ENCODE measurements at regions not wholly inside any gene's neighbourhood (a gene's known extent, or its start where the extent isn't known, plus 50 kb on each side); places are given as distances from the start of the nearest gene placed in this dataset.
"Not testable (repeated sequence)": the region's sequence is repeated elsewhere in the genome, so short reads cannot be mapped to it uniquely, and the experiment has no call there.

- no peaks in the 10 kb centered on the region for H3K36me3 ChIP-seq (replicated peaks in 1 of 2; ENCODE audit: control insufficient read depth in 2 of 2, insufficient read depth in 2 of 2, low read length in 2 of 2)
- no peak for DNase-seq (ENCODE audit: low spot score)
Measured at GRCh38 chr9:68629042-68629441, 76.0 kb upstream of the PIP5K1B start.

DNA sequence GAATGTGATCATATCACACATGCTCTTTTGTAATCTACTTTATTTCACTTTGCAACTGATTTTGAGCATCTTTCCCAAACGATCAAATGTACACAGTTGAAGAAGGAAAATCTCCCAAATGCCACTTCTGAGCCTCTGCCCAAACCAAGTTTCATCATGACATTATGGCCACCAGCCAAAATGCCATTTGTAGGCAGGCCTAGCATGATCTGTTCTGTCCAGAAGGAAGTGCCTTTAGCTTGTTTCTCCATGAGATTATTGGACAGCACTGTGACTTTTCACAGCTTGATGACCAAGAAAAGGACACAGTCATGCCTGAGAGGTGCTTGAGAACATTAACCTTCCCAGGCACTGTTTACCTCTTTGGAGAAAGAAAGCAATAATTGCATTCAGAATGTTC is 73.2 kb upstream of the PIP5K1B start:
- no peak overlapping the region for H4K8ac ChIP-seq (ENCODE audit: low read depth, low read length)
- no peak overlapping the region for H3K9ac ChIP-seq (ENCODE audit: low read depth, low read length, poor library complexity)
- no peak overlapping the region for H3K18ac ChIP-seq (ENCODE audit: low read length)
- H2BK12ac ChIP-seq (ENCODE audit: low read length) = no peak overlapping the region
- H3K9me3 ChIP-seq (replicated peaks in 1 of 2; ENCODE audit: control insufficient read depth in 2 of 2, insufficient read depth in 1 of 2, low read depth in 1 of 2, low read length in 2 of 2) = no peaks in the 10 kb centered on the region
- no peak overlapping the region for H3K4me3 ChIP-seq (ENCODE audit: low read length in 2 of 2)
- no peak overlapping the region for H2AK5ac ChIP-seq (ENCODE audit: low read depth, low read length)
- H3K79me1 ChIP-seq (ENCODE audit: low read depth, low read length) = no peaks in the 10 kb centered on the region
- H3K4me2 ChIP-seq (ENCODE audit: insufficient read depth, low read length, poor library complexity, severe bottlenecking) = no peak overlapping the region
- H3K27me3 ChIP-seq (ENCODE audit: control insufficient read depth in 3 of 3, insufficient read depth in 3 of 3, low read depth in 1 of 3, low read length in 3 of 3) = no peaks in the 10 kb centered on the region
- H3K4ac ChIP-seq (ENCODE audit: low read length) = no peak overlapping the region
- no peak overlapping the region for H3K14ac ChIP-seq (ENCODE audit: low read length)
- no peak overlapping the region for H4K91ac ChIP-seq (ENCODE audit: low read depth, low read length, poor library complexity)
- no peak overlapping the region for H2BK120ac ChIP-seq (ENCODE audit: low read depth, low read length)
- no peak overlapping the region for H2BK15ac ChIP-seq (ENCODE audit: low read length)
- WGBS, 2 donors (ENCODE audit: extremely low coverage in 2 of 2, insufficient read length in 2 of 2, insufficient replicate concordance in 1 of 2) = no CpG with 5 or more reads among the region's 1 CpG
- peaks cover 0 to 8% of the 10 kb centered on the region in 2 donors for H3K4me1 ChIP-seq (ENCODE audit: control insufficient read depth in 2 of 2, insufficient read depth in 1 of 2, low read depth in 1 of 2, low read length in 2 of 2)
- no peak for DNase-seq (ENCODE audit: low spot score)
- H3K27ac ChIP-seq (replicated peaks; ENCODE audit: low read length) = no peak overlapping the region
- no peak overlapping the region for H2AFZ ChIP-seq (ENCODE audit: low read length)
- H3K23ac ChIP-seq (ENCODE audit: low read depth, low read length, poor library complexity) = no peak overlapping the region
- H3K36me3 ChIP-seq (replicated peaks in 1 of 2; ENCODE audit: control insufficient read depth in 2 of 2, insufficient read depth in 2 of 2, low read length in 2 of 2) = no peaks in the 10 kb centered on the region
- H2BK5ac ChIP-seq (ENCODE audit: low read length) = no peak overlapping the region

More at GRCh38 chr9:68629042-68629441, 76.0 kb upstream of the PIP5K1B start:
- Histone ChIP-seq H3K4ac (ENCODE audit: low read length) (no peak overlapping the region), H3K14ac (ENCODE audit: low read length) (no peak overlapping the region), H2BK15ac (ENCODE audit: low read length) (no peak overlapping the region), H2BK5ac (ENCODE audit: low read length) (no peak overlapping the region), H2AK5ac (ENCODE audit: low read depth, low read length) (no peak overlapping the region), H4K91ac (ENCODE audit: low read depth, low read length, poor library complexity) (no peak overlapping the region), H3K18ac (ENCODE audit: low read length) (no peak overlapping the region), H3K27ac (replicated peaks; ENCODE audit: low read length) (no peak overlapping the region), H4K8ac (ENCODE audit: low read depth, low read length) (no peak overlapping the region), H3K4me2 (ENCODE audit: insufficient read depth, low read length, poor library complexity, severe bottlenecking) (no peak overlapping the region), H3K9ac (ENCODE audit: low read depth, low read length, poor library complexity) (no peak overlapping the region), H3K9me3 (replicated peaks in 1 of 2; ENCODE audit: control insufficient read depth in 2 of 2, insufficient read depth in 1 of 2, low read depth in 1 of 2, low read length in 2 of 2) (no peaks in the 10 kb centered on the region), H3K23ac (ENCODE audit: low read depth, low read length, poor library complexity) (no peak overlapping the region), H3K4me1 (ENCODE audit: control insufficient read depth in 2 of 2, insufficient read depth in 1 of 2, low read depth in 1 of 2, low read length in 2 of 2) (peaks cover 0 to 5% of the 10 kb centered on the region in 2 donors), H3K79me1 (ENCODE audit: low read depth, low read length) (no peaks in the 10 kb centered on the region), H3K4me3 (ENCODE audit: low read length in 2 of 2) (no peak overlapping the region), H2BK12ac (ENCODE audit: low read length) (no peak overlapping the region), H2BK120ac (ENCODE audit: low read depth, low read length) (no peak overlapping the region), H2AFZ (ENCODE audit: low read length) (no peak overlapping the region), H3K27me3 (ENCODE audit: control insufficient read depth in 3 of 3, insufficient read depth in 3 of 3, low read depth in 1 of 3, low read length in 3 of 3) (no peaks in the 10 kb centered on the region)
- WGBS, 2 donors (ENCODE audit: extremely low coverage in 2 of 2, insufficient read length in 2 of 2, insufficient replicate concordance in 1 of 2) = no CpG with 5 or more reads among the region's 2 CpGs

GRCh38 chr9:68637020-68637419 is 68.0 kb upstream of the PIP5K1B start:
- no peak overlapping the region for H2BK5ac ChIP-seq (ENCODE audit: low read length)
- no peak for DNase-seq (ENCODE audit: low spot score)
- H4K91ac ChIP-seq (ENCODE audit: low read depth, low read length, poor library complexity) = no peak overlapping the region
- WGBS, 2 donors (ENCODE audit: extremely low coverage in 2 of 2, insufficient read length in 2 of 2, insufficient replicate concordance in 1 of 2) = no CpG with 5 or more reads among the region's 3 CpGs
- H3K27ac ChIP-seq (replicated peaks; ENCODE audit: low read length) = no peak overlapping the region
- H3K27me3 ChIP-seq (ENCODE audit: control insufficient read depth in 3 of 3, insufficient read depth in 3 of 3, low read depth in 1 of 3, low read length in 3 of 3) = no peaks in the 10 kb centered on the region
- no peak overlapping the region for H3K23ac ChIP-seq (ENCODE audit: low read depth, low read length, poor library complexity)
- H3K4me2 ChIP-seq (ENCODE audit: insufficient read depth, low read length, poor library complexity, severe bottlenecking) = no peak overlapping the region
- no peak overlapping the region for H2BK12ac ChIP-seq (ENCODE audit: low read length)
- H3K4me3 ChIP-seq (ENCODE audit: low read length in 2 of 2) = no peak overlapping the region
- no peak overlapping the region for H3K9ac ChIP-seq (ENCODE audit: low read depth, low read length, poor library complexity)
- H3K18ac ChIP-seq (ENCODE audit: low read length) = no peak overlapping the region
- no peaks in the 10 kb centered on the region for H3K36me3 ChIP-seq (replicated peaks in 1 of 2; ENCODE audit: control insufficient read depth in 2 of 2, insufficient read depth in 2 of 2, low read length in 2 of 2)
- no peaks in the 10 kb centered on the region for H3K9me3 ChIP-seq (replicated peaks in 1 of 2; ENCODE audit: control insufficient read depth in 2 of 2, insufficient read depth in 1 of 2, low read depth in 1 of 2, low read length in 2 of 2)
- H2BK15ac ChIP-seq (ENCODE audit: low read length) = no peak overlapping the region
- H3K4ac ChIP-seq (ENCODE audit: low read length) = no peak overlapping the region
- no peak overlapping the region for H4K8ac ChIP-seq (ENCODE audit: low read depth, low read length)
- no peaks in the 10 kb centered on the region for H3K79me1 ChIP-seq (ENCODE audit: low read depth, low read length)
- H2AFZ ChIP-seq (ENCODE audit: low read length) = no peak overlapping the region
- H2AK5ac ChIP-seq (ENCODE audit: low read depth, low read length) = no peak overlapping the region
- H2BK120ac ChIP-seq (ENCODE audit: low read depth, low read length) = no peak overlapping the region
- H3K14ac ChIP-seq (ENCODE audit: low read length) = no peak overlapping the region
- H3K4me1 ChIP-seq (ENCODE audit: control insufficient read depth in 2 of 2, insufficient read depth in 1 of 2, low read depth in 1 of 2, low read length in 2 of 2) = peaks cover 0 to 3% of the 10 kb centered on the region in 2 donors

GRCh38 chr9:68639261-68639660 is 65.8 kb upstream of the PIP5K1B start:
- WGBS, 2 donors (ENCODE audit: extremely low coverage in 2 of 2, insufficient read length in 2 of 2, insufficient replicate concordance in 1 of 2) = no CpG with 5 or more reads among the region's 7 CpGs
- H3K27me3 ChIP-seq (ENCODE audit: control insufficient read depth in 3 of 3, insufficient read depth in 3 of 3, low read depth in 1 of 3, low read length in 3 of 3); H3K18ac ChIP-seq (ENCODE audit: low read length); H3K4me2 ChIP-seq (ENCODE audit: insufficient read depth, low read length, poor library complexity, severe bottlenecking); H2BK5ac ChIP-seq (ENCODE audit: low read length); H3K79me1 ChIP-seq (ENCODE audit: low read depth, low read length); H3K14ac ChIP-seq (ENCODE audit: low read length); H2AFZ ChIP-seq (ENCODE audit: low read length); H2BK15ac ChIP-seq (ENCODE audit: low read length); H2BK12ac ChIP-seq (ENCODE audit: low read length); DNase-seq (ENCODE audit: low spot score); H4K91ac ChIP-seq (ENCODE audit: low read depth, low read length, poor library complexity); H2BK120ac ChIP-seq (ENCODE audit: low read depth, low read length); H3K9me3 ChIP-seq (replicated peaks in 1 of 2; ENCODE audit: control insufficient read depth in 2 of 2, insufficient read depth in 1 of 2, low read depth in 1 of 2, low read length in 2 of 2); H3K4ac ChIP-seq (ENCODE audit: low read length); H3K4me1 ChIP-seq (ENCODE audit: control insufficient read depth in 2 of 2, insufficient read depth in 1 of 2, low read depth in 1 of 2, low read length in 2 of 2); H3K4me3 ChIP-seq (ENCODE audit: low read length in 2 of 2); H3K9ac ChIP-seq (ENCODE audit: low read depth, low read length, poor library complexity); H3K27ac ChIP-seq (replicated peaks; ENCODE audit: low read length); H4K8ac ChIP-seq (ENCODE audit: low read depth, low read length); H3K36me3 ChIP-seq (replicated peaks in 1 of 2; ENCODE audit: control insufficient read depth in 2 of 2, insufficient read depth in 2 of 2, low read length in 2 of 2); H3K23ac ChIP-seq (ENCODE audit: low read depth, low read length, poor library complexity); H2AK5ac ChIP-seq (ENCODE audit: low read depth, low read length): not testable (repeated sequence)
